Left lung (tissue), 4 donors: ENCODE measurements at regions not wholly inside any gene's neighbourhood (a gene's known extent, or its start where the extent isn't known, plus 50 kb on each side); places are given as distances from the start of the nearest gene placed in this dataset.

Experiments
- ATAC-seq: fragments of 200-7000 bp; cut with Tn5 transposase; one replicate; pipeline ENCODE4 v1.9.1; 2020; ENCODE audit warnings: moderate library complexity
- DNase-seq, 4 donors: peaks; one replicate each; pipeline ENCODE4 v3.0.0-alpha.2; 2013 to 2020
- H3K27ac ChIP-seq, 2 donors: fragments of 200-600 bp; sonication (generic) in 1 of 2; one replicate each; pipeline versions ENCODE4 v1.5.0 to v1.8.0; 2020 to 2021
- H3K27me3 ChIP-seq, 2 donors: fragments of 200-600 bp; sonication (generic) in 1 of 2; one replicate each; pipeline versions ENCODE4 v1.5.0 to v1.8.0; 2020 to 2021
- H3K36me3 ChIP-seq, 2 donors: fragments of 200-600 bp; sonication (generic) in 1 of 2; one replicate each; pipeline versions ENCODE4 v1.5.0 to v1.8.0; 2020 to 2021
- H3K4me1 ChIP-seq, 2 donors: fragments of 200-600 bp; one replicate each; pipeline ENCODE4 v1.8.0; 2021
- H3K4me3 ChIP-seq, 2 donors: fragments of 200-600 bp; sonication (generic) in 1 of 2; one replicate each; pipeline versions ENCODE4 v1.5.0 to v1.8.0; 2020 to 2021; ENCODE audit warnings: mild to moderate bottlenecking in 1 of 2
- H3K9me3 ChIP-seq, 2 donors: fragments of 200-600 bp; sonication (generic) in 1 of 2; one replicate each; pipeline versions ENCODE4 v1.5.0 to v1.8.0; 2020 to 2021
- intact Hi-C, 2 donors: fragments of 100-400 bp; cut with DNase I; formaldehyde crosslinking; loops; one replicate each; pipeline versions ENCODE4 v1.11.2 to v1.14.2; 2022
- TF ChIP-seq, protein P1 (sequence below), 2 donors: fragments of 200-600 bp; sonication (generic) in 1 of 2; IDR thresholded peaks; one replicate each; pipeline versions ENCODE4 v1.5.0 to v1.8.0; 2021; ENCODE audit warnings: antibody characterized with exemption in 2 of 2
- donor health status: DM: no; HTN: yes; CAD: no.
- donor health status: DM: no; HTN: no; CAD: no.

- no peaks in the 10 kb centered on the region for H3K27me3 ChIP-seq
- H3K4me1 ChIP-seq, result no peaks in the 10 kb centered on the region
- DNase-seq (peak in 2 of 4 donors; percentile 19 to 64), ATAC-seq (peak; percentile 89)
- TF ChIP-seq, protein P1, sequence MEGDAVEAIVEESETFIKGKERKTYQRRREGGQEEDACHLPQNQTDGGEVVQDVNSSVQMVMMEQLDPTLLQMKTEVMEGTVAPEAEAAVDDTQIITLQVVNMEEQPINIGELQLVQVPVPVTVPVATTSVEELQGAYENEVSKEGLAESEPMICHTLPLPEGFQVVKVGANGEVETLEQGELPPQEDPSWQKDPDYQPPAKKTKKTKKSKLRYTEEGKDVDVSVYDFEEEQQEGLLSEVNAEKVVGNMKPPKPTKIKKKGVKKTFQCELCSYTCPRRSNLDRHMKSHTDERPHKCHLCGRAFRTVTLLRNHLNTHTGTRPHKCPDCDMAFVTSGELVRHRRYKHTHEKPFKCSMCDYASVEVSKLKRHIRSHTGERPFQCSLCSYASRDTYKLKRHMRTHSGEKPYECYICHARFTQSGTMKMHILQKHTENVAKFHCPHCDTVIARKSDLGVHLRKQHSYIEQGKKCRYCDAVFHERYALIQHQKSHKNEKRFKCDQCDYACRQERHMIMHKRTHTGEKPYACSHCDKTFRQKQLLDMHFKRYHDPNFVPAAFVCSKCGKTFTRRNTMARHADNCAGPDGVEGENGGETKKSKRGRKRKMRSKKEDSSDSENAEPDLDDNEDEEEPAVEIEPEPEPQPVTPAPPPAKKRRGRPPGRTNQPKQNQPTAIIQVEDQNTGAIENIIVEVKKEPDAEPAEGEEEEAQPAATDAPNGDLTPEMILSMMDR (IDR thresholded peaks at IDR 0.05), result peak; percentile 75 to 80
- intact Hi-C loops, result no loop called here
- no peak overlapping the region for H3K4me3 ChIP-seq
- H3K36me3 ChIP-seq, result no peaks in the 10 kb centered on the region
- H3K27ac ChIP-seq, result no peak overlapping the region
- H3K9me3 ChIP-seq, result no peaks in the 10 kb centered on the region
Observed at GRCh38 chr2:174697255-174697654, 67.0 kb downstream of the CHRNA1 start.

DNA sequence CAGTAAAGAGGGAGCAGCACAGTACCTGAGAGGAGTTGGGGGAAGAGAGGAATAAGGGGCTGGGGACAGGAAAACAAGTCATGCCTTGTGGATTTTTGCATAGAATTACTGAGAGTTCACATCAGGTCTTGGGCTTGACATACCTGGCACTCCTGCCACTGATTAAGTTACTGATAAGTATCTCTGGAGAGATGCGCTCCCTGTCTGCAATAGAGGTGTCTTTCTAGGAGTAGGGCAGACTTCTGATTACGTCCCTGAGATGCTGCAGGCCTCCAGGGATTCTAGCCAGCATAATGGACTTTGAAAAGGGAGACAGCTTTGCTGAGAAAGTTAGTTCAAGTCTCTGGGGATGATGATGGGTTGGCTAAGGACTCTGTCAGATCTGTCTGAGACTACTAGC, 69.4 kb downstream of the CHRNA1 start:
- no peak overlapping the region for H3K4me3 ChIP-seq
- intact Hi-C loops, result no loop called here
- ATAC-seq (no peak), DNase-seq (no peak)
- no peaks in the 10 kb centered on the region for H3K9me3 ChIP-seq
- no peaks in the 10 kb centered on the region for H3K4me1 ChIP-seq
- H3K27ac ChIP-seq, result no peak overlapping the region
- H3K36me3 ChIP-seq, result no peaks in the 10 kb centered on the region
- TF ChIP-seq, protein P1 (IDR thresholded peaks at IDR 0.05), result no peak
- no peaks in the 10 kb centered on the region for H3K27me3 ChIP-seq

- TF ChIP-seq, protein P1 (IDR thresholded peaks at IDR 0.05), result no peak
- Histone ChIP-seq H3K27ac (no peak overlapping the region), H3K4me1 (no peaks in the 10 kb centered on the region), H3K27me3 (no peaks in the 10 kb centered on the region), H3K9me3 (no peaks in the 10 kb centered on the region), H3K36me3 (no peaks in the 10 kb centered on the region), H3K4me3 (no peak overlapping the region)
- DNase-seq, result no peak
- intact Hi-C loops, result no loop called here
- no peak for ATAC-seq
Observed at GRCh38 chr2:174694196-174694878, 69.9 kb downstream of the CHRNA1 start.

GRCh38 chr2:174693344-174693743, 70.9 kb downstream of the CHRNA1 start:
- intact Hi-C loops, result no loop called here
- no peaks in the 10 kb centered on the region for H3K9me3 ChIP-seq
- no peak overlapping the region for H3K27ac ChIP-seq
- ATAC-seq (no peak), DNase-seq (no peak)
- H3K36me3 ChIP-seq, result no peaks in the 10 kb centered on the region
- no peaks in the 10 kb centered on the region for H3K27me3 ChIP-seq
- H3K4me3 ChIP-seq, result no peak overlapping the region
- TF ChIP-seq, protein P1 (IDR thresholded peaks at IDR 0.05), result no peak
- H3K4me1 ChIP-seq, result no peaks in the 10 kb centered on the region

- H3K4me3 ChIP-seq, result no peak overlapping the region
- no peak for ATAC-seq
- intact Hi-C loops, result no loop called here
- H3K4me1 ChIP-seq, result no peaks in the 10 kb centered on the region
- no peaks in the 10 kb centered on the region for H3K9me3 ChIP-seq
- no peak overlapping the region for H3K27ac ChIP-seq
- no peaks in the 10 kb centered on the region for H3K27me3 ChIP-seq
- no peak for DNase-seq
- TF ChIP-seq, protein P1 (IDR thresholded peaks at IDR 0.05), result no peak
- no peaks in the 10 kb centered on the region for H3K36me3 ChIP-seq
Observed at GRCh38 chr2:174692256-174692919, 71.9 kb downstream of the CHRNA1 start.
